ENCODE measurements at regions not wholly inside any gene's neighbourhood (a gene's known extent, or its start where the extent isn't known, plus 50 kb on each side); places are given as distances from the start of the nearest gene placed in this dataset.

DNA sequence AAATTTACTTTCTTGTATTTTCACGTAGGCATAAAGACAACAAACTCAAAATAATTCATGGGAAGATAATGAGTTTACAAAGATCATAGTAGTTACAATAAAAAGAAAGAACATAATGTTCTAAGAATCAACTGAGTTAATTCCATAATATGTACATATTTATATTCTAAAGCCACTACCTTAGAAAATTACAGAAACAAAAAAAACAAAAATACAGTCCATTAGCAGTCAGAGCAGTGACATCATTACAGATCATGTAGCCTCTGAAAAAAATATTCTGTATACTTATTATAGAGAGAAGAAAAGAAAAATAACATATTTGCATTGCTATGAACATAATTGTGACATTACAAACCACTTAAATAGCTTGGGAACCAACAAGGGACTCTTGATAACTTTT, 360.1 kb upstream of the RGS18 start:
- no peak overlapping the region for H2BK12ac ChIP-seq (ENCODE audit: insufficient read length, low read depth, low read length)
- no peak overlapping the region for H3K4ac ChIP-seq (ENCODE audit: low read depth, low read length)
- Mint-ChIP-seq H3K4me1 (no peaks in the 10 kb centered on the region), H3K4me3 (no peak overlapping the region), H3K36me3 (ENCODE audit: insufficient read depth in 1 of 3, low read depth in 3 of 3) (no peaks in the 10 kb centered on the region), H3K27me3 (ENCODE audit: low read depth) (no peaks in the 10 kb centered on the region), H3K9me3 (no peaks in the 10 kb centered on the region), H3K27ac (no peak overlapping the region)
- H4K5ac ChIP-seq (ENCODE audit: insufficient read length, low read depth, low read length) = no peak overlapping the region
- no peak overlapping the region for H3K9ac ChIP-seq (ENCODE audit: extremely low read depth, insufficient read length, low read length)
- H3K23me2 ChIP-seq (ENCODE audit: insufficient read length, low read depth, low read length, poor library complexity, severe bottlenecking) = no peaks in the 10 kb centered on the region
- H3K18ac ChIP-seq (ENCODE audit: insufficient read length, low read depth, low read length) = no peak overlapping the region
- TF ChIP-seq, protein P1, sequence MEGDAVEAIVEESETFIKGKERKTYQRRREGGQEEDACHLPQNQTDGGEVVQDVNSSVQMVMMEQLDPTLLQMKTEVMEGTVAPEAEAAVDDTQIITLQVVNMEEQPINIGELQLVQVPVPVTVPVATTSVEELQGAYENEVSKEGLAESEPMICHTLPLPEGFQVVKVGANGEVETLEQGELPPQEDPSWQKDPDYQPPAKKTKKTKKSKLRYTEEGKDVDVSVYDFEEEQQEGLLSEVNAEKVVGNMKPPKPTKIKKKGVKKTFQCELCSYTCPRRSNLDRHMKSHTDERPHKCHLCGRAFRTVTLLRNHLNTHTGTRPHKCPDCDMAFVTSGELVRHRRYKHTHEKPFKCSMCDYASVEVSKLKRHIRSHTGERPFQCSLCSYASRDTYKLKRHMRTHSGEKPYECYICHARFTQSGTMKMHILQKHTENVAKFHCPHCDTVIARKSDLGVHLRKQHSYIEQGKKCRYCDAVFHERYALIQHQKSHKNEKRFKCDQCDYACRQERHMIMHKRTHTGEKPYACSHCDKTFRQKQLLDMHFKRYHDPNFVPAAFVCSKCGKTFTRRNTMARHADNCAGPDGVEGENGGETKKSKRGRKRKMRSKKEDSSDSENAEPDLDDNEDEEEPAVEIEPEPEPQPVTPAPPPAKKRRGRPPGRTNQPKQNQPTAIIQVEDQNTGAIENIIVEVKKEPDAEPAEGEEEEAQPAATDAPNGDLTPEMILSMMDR (conservative IDR thresholded peaks at IDR 0.05) = no peak
- H2BK15ac ChIP-seq (ENCODE audit: low read depth, low read length) = no peak overlapping the region
- no peak overlapping the region for H4K8ac ChIP-seq (replicated peaks; ENCODE audit: insufficient read length, low read depth, low read length)
- no peak overlapping the region for H4K91ac ChIP-seq (ENCODE audit: insufficient read length, low read depth, low read length)
- H2AFZ ChIP-seq (ENCODE audit: low read length) = no peak overlapping the region
- H3K56ac ChIP-seq (ENCODE audit: insufficient read length, low read depth, low read length) = no peak overlapping the region
- no peaks in the 10 kb centered on the region for H3K4me1 ChIP-seq (ENCODE audit: insufficient read depth, low read length)
- H3K14ac ChIP-seq (ENCODE audit: insufficient read depth, low read length) = no peak overlapping the region
- WGBS (ENCODE audit: extremely low coverage, insufficient read length, low lambda C conversion rate) = no CpG with 5 or more reads among the region's 1 CpG
- DNase-seq = no peak
- H3K4me2 ChIP-seq (ENCODE audit: insufficient read depth, insufficient read length, low read length) = no peak overlapping the region
- no peaks in the 10 kb centered on the region for H3K79me1 ChIP-seq (ENCODE audit: insufficient read depth, low read depth, low read length, poor library complexity, severe bottlenecking)
- no peak overlapping the region for H3T11ph ChIP-seq (ENCODE audit: low read length)
- no peaks in the 10 kb centered on the region for H4K20me1 ChIP-seq (ENCODE audit: control insufficient read depth, insufficient read depth, insufficient read length)
- no peak overlapping the region for H2BK5ac ChIP-seq (ENCODE audit: insufficient read length, low read length)
- no peak overlapping the region for H3K23ac ChIP-seq (ENCODE audit: insufficient read length, low read depth, low read length)
- H3K27me3 ChIP-seq (ENCODE audit: insufficient read depth, low read length) = no peaks in the 10 kb centered on the region
- H2BK120ac ChIP-seq (ENCODE audit: low read depth, low read length, poor library complexity, severe bottlenecking) = no peak overlapping the region
- no peak overlapping the region for H3K27ac ChIP-seq (ENCODE audit: insufficient read length, low read depth, low read length)
- no peak overlapping the region for H2AK5ac ChIP-seq (ENCODE audit: insufficient read length, low read length)
- H3K79me2 ChIP-seq (ENCODE audit: insufficient read depth, low read length) = no peaks in the 10 kb centered on the region
- H2BK20ac ChIP-seq (ENCODE audit: low read depth, low read length, poor library complexity, severe bottlenecking) = no peak overlapping the region
- no peaks in the 10 kb centered on the region for H3K9me3 ChIP-seq (ENCODE audit: control insufficient read depth, low read depth, low read length)
